Limb (tissue), 2 donors: ENCODE measurements at regions not wholly inside any gene's neighbourhood (a gene's known extent, or its start where the extent isn't known, plus 50 kb on each side); places are given as distances from the start of the nearest gene placed in this dataset.
"Not testable (repeated sequence)": the region's sequence is repeated elsewhere in the genome, so short reads cannot be mapped to it uniquely, and the experiment has no call there.

Experiments
- DNase-seq, 2 donors: peaks; one replicate each; pipeline ENCODE4 v3.0.0-alpha.2; 2016; ENCODE audit errors: extremely low spot score in 2 of 2

GRCh38 chrX:115968436-115969252, 201.9 kb upstream of the AGTR2 start:
- DNase-seq: peak; percentile 1 to 59

GRCh38 chrX:115970718-115971117, 199.8 kb upstream of the AGTR2 start:
- DNase-seq: no peak

- DNase-seq: no peak
These were observed 197.8 kb upstream of the AGTR2 start for GRCh38 chrX:115972717-115973116.

- DNase-seq: no peak
These were observed 192.5 kb upstream of the AGTR2 start for GRCh38 chrX:115978068-115978467.

- not testable (repeated sequence) for DNase-seq
These were observed 187.4 kb upstream of the AGTR2 start for GRCh38 chrX:115983148-115983547.

DNA sequence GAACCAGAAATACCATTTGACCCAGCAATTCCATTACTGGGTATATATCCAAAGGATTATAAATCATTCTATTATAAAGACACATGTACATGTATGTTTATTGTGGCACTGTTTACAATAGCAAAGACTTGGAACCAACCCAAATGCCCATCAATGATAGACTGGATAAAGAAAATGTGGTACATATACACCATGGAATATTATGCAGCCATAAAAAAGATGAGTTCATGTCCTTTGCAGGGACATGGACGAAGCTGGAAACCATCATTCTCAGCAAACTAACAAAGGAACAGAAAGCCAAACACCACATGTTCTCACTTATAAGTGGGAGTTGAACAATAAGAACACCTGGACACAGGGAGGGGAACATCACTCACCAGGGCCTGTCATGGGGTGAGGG, 183.1 kb upstream of the AGTR2 start:
- not testable (repeated sequence) for DNase-seq

GRCh38 chrX:115988825-115989224, 181.7 kb upstream of the AGTR2 start:
- no peak for DNase-seq

DNA sequence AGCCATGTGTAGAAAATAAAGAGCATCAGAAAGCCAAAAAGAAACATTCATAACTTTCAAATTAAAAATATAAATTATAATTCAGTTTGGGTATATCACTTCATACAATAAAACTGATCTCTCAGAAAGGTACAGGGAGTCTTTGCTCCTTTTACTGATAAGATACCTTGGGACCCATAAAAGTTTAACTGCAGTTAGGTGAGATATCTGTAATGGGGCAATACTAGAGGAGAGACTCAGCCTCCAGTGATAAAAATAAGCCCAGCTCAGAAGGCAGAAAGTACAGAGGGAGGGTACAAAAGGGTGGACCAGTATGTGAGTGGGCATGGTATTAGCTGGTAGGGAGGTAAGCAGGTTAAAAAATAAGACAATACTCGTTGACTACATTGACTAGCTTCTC, 180.9 kb upstream of the AGTR2 start:
- no peak for DNase-seq

- DNase-seq: no peak
These were observed 161.2 kb upstream of the AGTR2 start for GRCh38 chrX:116009346-116009745.

DNA sequence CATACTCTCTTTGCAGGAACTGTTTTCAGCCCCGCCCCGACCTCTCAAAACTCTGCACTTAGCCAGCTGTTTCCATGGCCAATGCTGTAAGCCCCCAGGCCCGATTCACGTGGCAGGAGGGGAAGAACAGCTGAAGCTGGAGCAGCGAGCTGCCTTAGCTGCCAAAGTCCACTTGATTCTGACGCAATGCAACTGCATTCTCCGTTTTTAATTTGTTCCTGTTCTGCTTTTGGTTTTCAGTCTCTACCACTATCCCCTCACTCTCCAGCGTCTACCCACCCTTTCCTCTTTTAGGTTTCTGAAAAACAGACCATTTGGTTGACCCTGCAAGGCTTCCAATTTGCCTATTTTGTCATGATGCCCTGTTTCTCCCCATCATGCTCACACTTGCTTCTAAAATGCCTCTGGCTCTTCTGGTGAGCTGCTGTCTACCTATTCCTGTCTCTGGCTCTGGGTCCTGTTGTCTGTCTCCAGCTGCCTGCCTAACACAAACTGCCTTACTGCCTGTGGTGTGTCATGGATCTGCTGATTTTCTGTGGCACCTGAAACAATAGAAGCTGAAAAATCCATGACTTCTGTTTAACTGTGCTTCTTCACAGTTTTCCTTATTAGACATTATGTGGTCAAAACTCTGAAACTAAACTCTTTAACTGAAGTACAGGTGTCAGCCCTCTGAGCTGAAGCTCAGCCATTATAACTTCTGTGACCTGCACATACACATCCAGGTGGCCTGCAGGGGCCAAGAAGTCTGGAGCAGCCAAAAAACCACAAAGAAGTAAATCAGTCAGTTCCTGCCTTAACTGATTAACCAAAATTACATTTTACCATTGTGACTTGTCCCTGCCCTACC, 160.5 kb upstream of the AGTR2 start:
- DNase-seq: peak; percentile 49 to 72

DNA sequence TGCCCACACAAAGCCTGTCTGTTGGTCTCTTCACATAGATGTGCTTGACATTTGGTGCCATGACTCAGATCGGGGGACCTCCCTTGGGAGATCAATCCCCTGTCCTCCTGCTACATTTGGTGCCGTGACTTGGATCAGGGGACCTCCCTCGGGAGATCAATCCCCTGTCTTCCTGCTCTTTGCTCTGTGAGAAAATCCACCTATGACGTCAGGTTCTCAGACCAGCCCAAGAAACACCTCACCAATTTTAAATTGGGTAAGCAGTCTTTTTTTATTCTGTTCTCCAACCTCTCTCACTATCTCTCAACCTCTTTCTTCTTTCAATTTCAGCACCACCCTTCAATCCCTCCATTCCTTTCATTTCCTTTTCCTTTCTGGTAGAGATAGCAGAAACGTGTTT, 159.6 kb upstream of the AGTR2 start:
- no peak for DNase-seq

- DNase-seq: no peak
These were observed 139.2 kb upstream of the AGTR2 start for GRCh38 chrX:116031331-116031730.
